ENCODE measurements at regions not wholly inside any gene's neighbourhood (a gene's known extent, or its start where the extent isn't known, plus 50 kb on each side); places are given as distances from the start of the nearest gene placed in this dataset.

DNA sequence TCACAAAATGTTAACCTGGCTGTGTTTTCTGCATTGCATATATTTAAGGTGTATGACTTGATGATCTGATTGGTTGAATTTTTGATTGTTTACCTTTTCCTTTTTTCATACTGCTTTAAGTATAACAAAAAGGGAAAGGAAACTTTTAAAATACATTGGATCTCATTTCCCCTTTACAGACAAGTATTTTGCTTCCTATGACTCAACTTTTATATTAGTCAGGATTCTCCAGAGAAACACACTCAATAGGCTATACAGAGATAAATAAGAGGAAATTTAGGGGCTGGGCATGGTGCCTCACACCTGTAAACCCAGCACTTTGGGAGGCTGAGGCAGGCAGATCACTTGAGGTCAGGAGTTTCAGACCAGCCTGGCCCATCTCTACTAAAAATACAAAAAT, 205.8 kb downstream of the TJP1 start:
- H3K27me3 Mint-ChIP-seq (ENCODE audit: insufficient read depth) = no peaks in the 10 kb centered on the region; the same call in 1 of the 2 replicates
- H3K27ac Mint-ChIP-seq = peak overlapping the region; percentile 32
- TF ChIP-seq, protein P1, sequence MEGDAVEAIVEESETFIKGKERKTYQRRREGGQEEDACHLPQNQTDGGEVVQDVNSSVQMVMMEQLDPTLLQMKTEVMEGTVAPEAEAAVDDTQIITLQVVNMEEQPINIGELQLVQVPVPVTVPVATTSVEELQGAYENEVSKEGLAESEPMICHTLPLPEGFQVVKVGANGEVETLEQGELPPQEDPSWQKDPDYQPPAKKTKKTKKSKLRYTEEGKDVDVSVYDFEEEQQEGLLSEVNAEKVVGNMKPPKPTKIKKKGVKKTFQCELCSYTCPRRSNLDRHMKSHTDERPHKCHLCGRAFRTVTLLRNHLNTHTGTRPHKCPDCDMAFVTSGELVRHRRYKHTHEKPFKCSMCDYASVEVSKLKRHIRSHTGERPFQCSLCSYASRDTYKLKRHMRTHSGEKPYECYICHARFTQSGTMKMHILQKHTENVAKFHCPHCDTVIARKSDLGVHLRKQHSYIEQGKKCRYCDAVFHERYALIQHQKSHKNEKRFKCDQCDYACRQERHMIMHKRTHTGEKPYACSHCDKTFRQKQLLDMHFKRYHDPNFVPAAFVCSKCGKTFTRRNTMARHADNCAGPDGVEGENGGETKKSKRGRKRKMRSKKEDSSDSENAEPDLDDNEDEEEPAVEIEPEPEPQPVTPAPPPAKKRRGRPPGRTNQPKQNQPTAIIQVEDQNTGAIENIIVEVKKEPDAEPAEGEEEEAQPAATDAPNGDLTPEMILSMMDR (IDR thresholded peaks at IDR 0.05) = no peak
- H3K36me3 Mint-ChIP-seq (ENCODE audit: low read depth) = no peaks in the 10 kb centered on the region
- DNase-seq = no peak
- peaks cover 50% of the 10 kb centered on the region for H3K4me1 Mint-ChIP-seq (ENCODE audit: low read depth)
- no peaks in the 10 kb centered on the region for H3K9me3 Mint-ChIP-seq
- peak overlapping the region; percentile 6; the same call in 1 of the 2 replicates for H3K4me3 Mint-ChIP-seq

DNA sequence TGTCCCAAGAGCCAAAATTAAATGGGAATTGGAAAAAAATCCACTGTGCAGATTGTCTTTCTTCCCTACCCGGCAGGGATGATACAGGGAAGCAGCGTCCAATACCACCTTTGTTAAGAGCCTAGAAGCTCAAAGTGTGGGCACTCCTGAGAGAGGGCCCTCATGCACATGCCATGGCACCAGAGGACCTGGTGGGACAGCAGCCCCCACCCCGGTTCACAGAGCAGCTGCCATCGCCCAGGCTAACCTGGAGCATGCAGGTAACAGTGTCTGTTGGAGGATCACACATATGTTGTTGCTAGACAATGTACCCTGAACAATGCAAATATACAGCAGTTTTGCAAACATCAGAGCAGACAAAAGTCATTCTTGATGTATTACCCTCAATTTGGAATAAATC, 206.5 kb downstream of the TJP1 start:
- H3K9me3 Mint-ChIP-seq = no peaks in the 10 kb centered on the region
- peaks cover 57% of the 10 kb centered on the region for H3K4me1 Mint-ChIP-seq (ENCODE audit: low read depth)
- TF ChIP-seq, protein P1 (IDR thresholded peaks at IDR 0.05) = no peak
- DNase-seq = no peak
- no peak overlapping the region for H3K4me3 Mint-ChIP-seq
- peak overlapping the region; percentile 32; the same call in 1 of the 2 replicates for H3K27ac Mint-ChIP-seq
- no peaks in the 10 kb centered on the region; the same call in 1 of the 2 replicates for H3K27me3 Mint-ChIP-seq (ENCODE audit: insufficient read depth)
- H3K36me3 Mint-ChIP-seq (ENCODE audit: low read depth) = no peaks in the 10 kb centered on the region

DNA sequence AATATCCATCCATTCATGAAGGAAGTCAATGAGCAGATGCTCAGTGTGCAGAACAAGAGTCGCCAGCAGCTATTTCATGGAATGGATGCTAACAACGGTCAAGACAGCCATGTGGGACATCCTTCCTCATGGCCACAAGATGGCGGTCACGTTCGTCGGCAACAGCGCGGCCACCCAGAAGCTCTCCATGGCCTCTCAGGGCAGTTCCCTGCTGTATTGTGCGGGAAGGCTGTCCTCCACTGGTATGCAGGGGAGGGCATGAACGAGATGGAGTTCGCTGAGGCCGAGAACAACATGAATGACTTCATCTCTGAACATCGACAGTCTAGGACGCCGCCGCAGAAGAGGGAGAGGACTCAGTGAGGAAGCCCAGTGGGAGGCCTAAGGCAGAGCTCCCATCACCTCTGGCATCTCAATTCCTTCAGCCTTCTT, 208.3 kb downstream of the TJP1 start:
- H3K27me3 Mint-ChIP-seq (ENCODE audit: insufficient read depth) = no peaks in the 10 kb centered on the region; the same call in 1 of the 2 replicates
- peak overlapping the region; percentile 63; the same call in 1 of the 2 replicates for H3K4me3 Mint-ChIP-seq
- TF ChIP-seq, protein P1 (IDR thresholded peaks at IDR 0.05) = peak; percentile 37
- DNase-seq = no peak
- H3K4me1 Mint-ChIP-seq (ENCODE audit: low read depth) = peaks cover 61% of the 10 kb centered on the region
- H3K9me3 Mint-ChIP-seq = no peaks in the 10 kb centered on the region
- peak overlapping the region; percentile 88 for H3K27ac Mint-ChIP-seq
- no peaks in the 10 kb centered on the region for H3K36me3 Mint-ChIP-seq (ENCODE audit: low read depth)

DNA sequence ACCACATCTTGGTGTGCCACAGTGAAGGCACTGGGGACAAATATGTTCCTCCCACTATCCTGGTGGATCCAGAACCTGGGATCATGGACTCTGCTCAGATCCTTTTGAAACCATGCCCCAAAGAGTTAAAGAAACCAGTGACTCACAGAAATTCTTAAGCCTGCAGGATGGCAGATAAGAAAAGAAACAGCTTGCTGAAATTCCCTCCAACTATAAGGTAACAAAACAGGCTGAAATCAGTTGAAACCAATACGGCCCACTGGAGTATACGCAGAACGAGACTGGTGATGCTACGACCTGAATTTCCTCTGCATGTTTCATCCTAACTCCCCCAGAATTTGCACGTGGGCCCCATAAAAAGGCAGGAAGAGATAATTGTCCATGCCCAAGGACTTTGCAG, 209.6 kb downstream of the TJP1 start:
- Mint-ChIP-seq H3K9me3 (no peaks in the 10 kb centered on the region), H3K36me3 (ENCODE audit: low read depth) (no peaks in the 10 kb centered on the region), H3K4me1 (ENCODE audit: low read depth) (peaks cover 56% of the 10 kb centered on the region), H3K27ac (peak overlapping the region; percentile 88), H3K27me3 (ENCODE audit: insufficient read depth) (no peaks in the 10 kb centered on the region), H3K4me3 (peak overlapping the region; percentile 63)
- TF ChIP-seq, protein P1 (IDR thresholded peaks at IDR 0.05) = no peak
- DNase-seq = peak; percentile 55

DNA sequence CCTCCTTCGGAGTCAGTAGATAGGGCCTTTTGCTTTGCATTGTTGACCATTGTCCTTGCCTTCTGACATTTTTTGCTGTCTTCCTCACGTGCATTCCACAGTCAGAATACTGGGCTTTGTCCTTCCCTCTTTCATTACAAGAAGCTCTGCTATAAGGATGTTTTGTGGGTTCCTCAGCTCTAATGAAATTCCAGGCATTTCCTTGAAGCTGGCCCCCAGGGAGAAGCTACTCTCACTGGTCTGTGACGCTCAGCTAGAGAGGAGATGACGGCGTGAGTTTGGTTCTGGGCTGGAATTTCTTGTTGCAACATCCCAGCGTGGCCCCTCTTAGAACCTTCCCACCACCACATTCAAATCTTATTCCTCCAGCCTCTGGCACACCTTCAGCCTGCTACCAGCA, 210.2 kb downstream of the TJP1 start:
- TF ChIP-seq, protein P1 (IDR thresholded peaks at IDR 0.05) = no peak
- Mint-ChIP-seq H3K9me3 (no peaks in the 10 kb centered on the region), H3K4me1 (ENCODE audit: low read depth) (peaks cover 54% of the 10 kb centered on the region), H3K27ac (peak overlapping the region; percentile 88), H3K4me3 (peak overlapping the region; percentile 63), H3K27me3 (ENCODE audit: insufficient read depth) (no peaks in the 10 kb centered on the region), H3K36me3 (ENCODE audit: low read depth) (no peaks in the 10 kb centered on the region)
- DNase-seq = peak; percentile 89

DNA sequence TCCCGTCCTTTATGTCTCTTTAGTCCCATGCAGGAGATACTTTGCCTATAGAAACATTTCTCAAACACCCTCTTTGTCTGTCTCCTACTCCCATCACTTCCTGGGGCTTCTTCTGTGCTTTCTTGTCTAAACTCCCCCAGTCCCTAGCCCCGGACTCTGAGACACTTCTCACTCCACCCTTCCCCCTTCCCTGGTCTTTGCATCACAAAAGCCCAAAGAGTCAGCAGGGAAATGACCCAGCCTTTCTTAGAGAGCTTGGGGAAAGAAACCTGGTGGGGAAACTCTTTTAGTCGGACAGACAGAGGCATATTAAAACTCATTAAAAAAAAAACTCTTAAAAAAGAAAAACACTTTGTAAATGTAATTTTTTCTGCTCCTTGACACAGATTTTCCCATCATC, 211.2 kb downstream of the TJP1 start:
- H3K36me3 Mint-ChIP-seq (ENCODE audit: low read depth) = no peaks in the 10 kb centered on the region
- H3K9me3 Mint-ChIP-seq = no peaks in the 10 kb centered on the region
- no peaks in the 10 kb centered on the region for H3K27me3 Mint-ChIP-seq (ENCODE audit: insufficient read depth)
- no peak for DNase-seq
- TF ChIP-seq, protein P1 (IDR thresholded peaks at IDR 0.05) = no peak
- no peak overlapping the region for H3K4me3 Mint-ChIP-seq
- peak overlapping the region; percentile 88 for H3K27ac Mint-ChIP-seq
- peaks cover 44% of the 10 kb centered on the region for H3K4me1 Mint-ChIP-seq (ENCODE audit: low read depth)

All from HFFc6 (cell line).